PC-9 (cell line): ENCODE measurements at regions not wholly inside any gene's neighbourhood (a gene's known extent, or its start where the extent isn't known, plus 50 kb on each side); places are given as distances from the start of the nearest gene placed in this dataset.

Source experiments
- BruUV-seq: library from RNA; stranded (reverse); fragments of 400-500 nt; replicated peaks from 2 replicates; lab custom pipeline; 2021; lab: Mats Ljungman, UMichigan
- CTCF ChIA-PET: fragments of 300-600 bp; sonication (Branson Sonifier 250); formaldehyde crosslinking; loops from one replicate; lab custom pipeline; 2022; ENCODE audit warnings: antibody characterized with exemption; lab: Charles Lee
- POLR2A ChIA-PET: fragments of 300-600 bp; sonication (Branson Sonifier 250); formaldehyde crosslinking; loops from one replicate; lab custom pipeline; 2022; ENCODE audit warnings: antibody characterized with exemption; ENCODE audit not compliant: unreplicated experiment; lab: Charles Lee
- DNase-seq, 2 experiments: peaks; one replicate each; pipeline versions ENCODE4 v3.0.0 to v3.0.0-alpha.2; 2015 to 2022; ENCODE audit warnings: mixed read lengths in 1 of 2
- H2AFZ ChIP-seq: fragments of 200-600 bp; sonication (generic); 2 replicates; pipeline ENCODE4 v1.8.1; 2017; ENCODE audit warnings: antibody characterized with exemption
- H3F3A ChIP-seq: fragments of 200-600 bp; sonication (generic); 2 replicates; pipeline ENCODE4 v1.8.1; 2017; ENCODE audit warnings: antibody characterized with exemption, mild to moderate bottlenecking, low read depth; ENCODE audit not compliant: insufficient read depth
- H3K27ac ChIP-seq: fragments of 200-600 bp; sonication (generic); 2 replicates; pipeline ENCODE4 v1.6.1; 2016; ENCODE audit warnings: mixed run types
- H3K27me3 ChIP-seq: fragments of 200-600 bp; sonication (generic); 2 replicates; pipeline ENCODE4 v1.6.1; 2016; ENCODE audit warnings: low read depth, mixed run types; ENCODE audit not compliant: insufficient read depth
- H3K36me3 ChIP-seq: fragments of 200-600 bp; sonication (generic); 2 replicates; pipeline ENCODE4 v1.6.1; 2016; ENCODE audit warnings: low read depth, mixed run types
- H3K4me1 ChIP-seq: fragments of 200-600 bp; sonication (generic); replicated peaks from 2 replicates; pipeline ENCODE4 v1.6.1; 2016; ENCODE audit warnings: mixed run types; ENCODE audit not compliant: insufficient read depth
- H3K4me2 ChIP-seq: fragments of 200-600 bp; sonication (generic); 2 replicates; pipeline ENCODE4 v1.6.1; 2017; ENCODE audit warnings: mixed run types
- H3K4me3 ChIP-seq: fragments of 200-600 bp; sonication (generic); 2 replicates; pipeline ENCODE4 v1.6.1; 2016; ENCODE audit warnings: mixed run types
- H3K79me2 ChIP-seq: fragments of 200-600 bp; sonication (generic); 2 replicates; pipeline ENCODE4 v1.6.1; 2017; ENCODE audit warnings: low read depth, mixed run types
- H3K9me2 ChIP-seq: fragments of 200-600 bp; sonication (generic); 2 replicates; pipeline ENCODE4 v1.8.1; 2017; ENCODE audit warnings: mild to moderate bottlenecking; ENCODE audit not compliant: insufficient read depth
- H3K9me3 ChIP-seq: fragments of 200-600 bp; sonication (generic); 2 replicates; pipeline ENCODE4 v1.8.1; 2016; ENCODE audit warnings: low read depth; ENCODE audit not compliant: insufficient read depth
- H4K20me1 ChIP-seq: fragments of 200-600 bp; sonication (generic); 2 replicates; pipeline ENCODE4 v1.8.1; 2017; ENCODE audit not compliant: insufficient read depth
- CTCF ChIP-seq: fragments of 200-600 bp; sonication (generic); conservative IDR thresholded peaks from 2 replicates; pipeline ENCODE4 v1.6.1; 2017; ENCODE audit warnings: mixed run types, antibody characterized with exemption, mild to moderate bottlenecking, moderate library complexity
- EZH2 ChIP-seq: fragments of 200-600 bp; sonication (generic); IDR thresholded peaks from 2 replicates; pipeline ENCODE4 v1.8.0; 2017; ENCODE audit warnings: antibody characterized with exemption, low read depth
- intact Hi-C: fragments of 100-400 bp; cut with micrococcal nuclease; formaldehyde crosslinking; loops from one replicate; pipeline ENCODE4 v1.10.0; 2022; ENCODE audit not compliant: unreplicated experiment

GRCh38 chr18:50447952-50448351 is 73.1 kb downstream of the SKA1 start:
- Histone ChIP-seq H3K9me2 (no peaks in the 10 kb centered on the region), H3K4me1 (no peaks in the 10 kb centered on the region), H3K79me2 (no peaks in the 10 kb centered on the region), H3F3A (no peaks in the 10 kb centered on the region), H3K27me3 (0 out of 2 replicates have a peak, but pooled peaks cover 11% of the 10 kb centered on the region), H3K27ac (no peak overlapping the region), H3K9me3 (no peaks in the 10 kb centered on the region; the same call in 1 of the 2 replicates), H4K20me1 (no peaks in the 10 kb centered on the region), H2AFZ (no peak overlapping the region), H3K4me3 (no peak overlapping the region), H3K36me3 (no peaks in the 10 kb centered on the region), H3K4me2 (no peak overlapping the region)
- CTCF ChIA-PET = no interaction called here
- DNase-seq = no peak
- intact Hi-C loops = no loop called here
- POLR2A ChIA-PET = no interaction called here
- TF ChIP-seq CTCF (no peak), EZH2 (no peak)
- BruUV-seq = no TSS peak

GRCh38 chr18:50451100-50451842 is 76.4 kb downstream of the SKA1 start:
- no peaks in the 10 kb centered on the region for H3F3A ChIP-seq
- BruUV-seq = no TSS peak
- H3K36me3 ChIP-seq = no peaks in the 10 kb centered on the region
- H4K20me1 ChIP-seq = no peaks in the 10 kb centered on the region
- H3K27me3 ChIP-seq = 0 out of 2 replicates have a peak, but pooled peaks cover 11% of the 10 kb centered on the region
- H3K4me1 ChIP-seq = no peaks in the 10 kb centered on the region
- no peaks in the 10 kb centered on the region for H3K9me3 ChIP-seq
- no peaks in the 10 kb centered on the region for H3K9me2 ChIP-seq
- DNase-seq = no peak
- intact Hi-C loops = no loop called here
- no peaks in the 10 kb centered on the region for H3K79me2 ChIP-seq
- ChIA-PET CTCF (no interaction called here), POLR2A (no interaction called here)
- H3K4me2 ChIP-seq = no peak overlapping the region
- no peak overlapping the region for H3K4me3 ChIP-seq
- TF ChIP-seq CTCF (no peak), EZH2 (no peak)
- H3K27ac ChIP-seq = no peak overlapping the region
- H2AFZ ChIP-seq = no peak overlapping the region

DNA sequence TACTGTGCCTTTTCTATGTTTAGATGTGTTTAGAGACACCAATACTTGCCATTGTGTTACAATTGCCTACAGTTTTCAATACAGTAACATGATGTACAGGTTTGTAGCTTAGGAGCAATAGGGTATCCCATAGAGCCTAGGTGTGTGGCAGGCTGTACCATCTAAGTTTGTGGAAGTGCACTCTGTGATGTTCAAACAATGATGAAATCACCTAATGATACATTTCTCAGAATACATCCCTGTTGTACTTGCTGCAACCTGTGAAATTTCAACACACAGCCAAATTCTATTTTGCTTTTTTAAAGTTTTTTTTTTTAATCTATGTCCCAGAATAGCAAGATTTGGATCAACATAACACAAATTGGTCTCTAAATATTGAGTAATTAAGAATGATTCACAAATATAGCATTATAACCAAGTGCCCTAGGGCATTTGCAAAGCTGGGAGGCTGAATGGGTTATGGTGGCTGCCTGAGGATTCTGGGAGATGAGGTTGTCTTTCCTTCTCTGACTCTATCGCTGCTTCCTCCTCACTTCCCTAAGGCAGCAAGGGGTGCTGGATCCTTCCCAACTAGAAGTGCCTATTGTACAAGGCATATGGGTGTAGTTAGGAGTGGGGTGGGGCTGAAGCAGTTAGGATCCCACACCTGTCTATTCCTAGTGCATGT is 78.3 kb downstream of the SKA1 start:
- Histone ChIP-seq H3K4me2 (no peak overlapping the region), H3K4me3 (no peak overlapping the region), H2AFZ (no peak overlapping the region), H3F3A (no peaks in the 10 kb centered on the region), H3K79me2 (no peaks in the 10 kb centered on the region), H3K36me3 (no peaks in the 10 kb centered on the region), H3K27ac (no peak overlapping the region), H4K20me1 (no peaks in the 10 kb centered on the region), H3K9me2 (no peaks in the 10 kb centered on the region), H3K4me1 (no peaks in the 10 kb centered on the region), H3K27me3 (0 out of 2 replicates have a peak, but pooled peaks cover 4% of the 10 kb centered on the region), H3K9me3 (no peaks in the 10 kb centered on the region)
- TF ChIP-seq CTCF (no peak), EZH2 (no peak)
- no peak for DNase-seq
- ChIA-PET CTCF (no interaction called here), POLR2A (no interaction called here)
- no TSS peak for BruUV-seq
- intact Hi-C loops = no loop called here
